ENCODE measurements at regions not wholly inside any gene's neighbourhood (a gene's known extent, or its start where the extent isn't known, plus 50 kb on each side); places are given as distances from the start of the nearest gene placed in this dataset.

GRCh38 chr17:70533427-70533826 lies 364.1 kb downstream of the KCNJ2 start:
- Histone ChIP-seq H3K9ac (ENCODE audit: low read length) (no peak overlapping the region), H3K4me3 (ENCODE audit: control extremely low read depth in 1 of 5, extremely low read depth in 1 of 5, insufficient read depth in 1 of 5, low read depth in 2 of 5, low read length in 4 of 5) (no peak overlapping the region), H3K79me2 (ENCODE audit: control insufficient read depth, insufficient read depth, low read length) (no peaks in the 10 kb centered on the region), H3K36me3 (replicated peaks in 1 of 2; ENCODE audit: control extremely low read depth in 1 of 2, control insufficient read depth in 1 of 2, extremely low read depth in 1 of 2, insufficient read depth in 2 of 2, low read length in 1 of 2) (no peaks in the 10 kb centered on the region), H2AFZ (ENCODE audit: insufficient read depth, low read depth, low read length, poor library complexity, severe bottlenecking) (no peak overlapping the region), H3K9me3 (ENCODE audit: control extremely low read depth in 1 of 3, control insufficient read depth in 2 of 3, insufficient read depth in 1 of 3, low read length in 2 of 3) (no peaks in the 10 kb centered on the region), H4K20me1 (ENCODE audit: control insufficient read depth, insufficient read depth, low read length, poor library complexity, severe bottlenecking) (no peaks in the 10 kb centered on the region), H3K4me2 (replicated peaks; ENCODE audit: low read depth, low read length, poor library complexity, severe bottlenecking) (no peak overlapping the region), H3K27ac (ENCODE audit: low read length in 2 of 2) (no peak overlapping the region), H3K4me1 (ENCODE audit: control insufficient read depth in 2 of 2, insufficient read depth in 2 of 2, low read length in 2 of 2) (no peaks in the 10 kb centered on the region), H3K27me3 (replicated peaks in 1 of 4; ENCODE audit: control extremely low read depth in 1 of 4, control insufficient read depth in 3 of 4, insufficient read depth in 4 of 4, low read length in 3 of 4) (no peaks in the 10 kb centered on the region)
- no peak for TF ChIP-seq CTCF (IDR thresholded peaks at IDR 0.05)
- no peak for TF ChIP-seq EZH2 (IDR thresholded peaks at IDR 0.05; ENCODE audit: borderline replicate concordance, insufficient read depth, low read depth, low read length, poor library complexity, severe bottlenecking)
- ATAC-seq (ENCODE audit: low read depth), result no peak
- intact Hi-C loops (cut with micrococcal nuclease), result no loop called here
- WGBS (ENCODE audit: insufficient coverage), result no CpG with 5 or more reads among the region's 2 CpGs
- ChIA-PET POLR2A (no interaction called here), CTCF (no interaction called here)
- Mint-ChIP-seq H3K27ac (no peak overlapping the region), H3K4me1 (no peaks in the 10 kb centered on the region), H3K27me3 (no peaks in the 10 kb centered on the region), H3K9me3 (ENCODE audit: insufficient read depth) (peaks cover 4% of the 10 kb centered on the region), H3K4me3 (no peak overlapping the region)
- no peak for DNase-seq

- Histone ChIP-seq H3K4me1 (ENCODE audit: control insufficient read depth in 2 of 2, insufficient read depth in 2 of 2, low read length in 2 of 2) (no peaks in the 10 kb centered on the region), H2AFZ (ENCODE audit: insufficient read depth, low read depth, low read length, poor library complexity, severe bottlenecking) (no peak overlapping the region), H3K36me3 (replicated peaks in 1 of 2; ENCODE audit: control extremely low read depth in 1 of 2, control insufficient read depth in 1 of 2, extremely low read depth in 1 of 2, insufficient read depth in 2 of 2, low read length in 1 of 2) (no peaks in the 10 kb centered on the region), H3K9ac (ENCODE audit: low read length) (no peak overlapping the region), H4K20me1 (ENCODE audit: control insufficient read depth, insufficient read depth, low read length, poor library complexity, severe bottlenecking) (no peaks in the 10 kb centered on the region), H3K9me3 (ENCODE audit: control extremely low read depth in 1 of 3, control insufficient read depth in 2 of 3, insufficient read depth in 1 of 3, low read length in 2 of 3) (no peaks in the 10 kb centered on the region), H3K27me3 (replicated peaks in 1 of 4; ENCODE audit: control extremely low read depth in 1 of 4, control insufficient read depth in 3 of 4, insufficient read depth in 4 of 4, low read length in 3 of 4) (no peaks in the 10 kb centered on the region), H3K27ac (ENCODE audit: low read length in 2 of 2) (no peak overlapping the region), H3K4me2 (replicated peaks; ENCODE audit: low read depth, low read length, poor library complexity, severe bottlenecking) (no peak overlapping the region), H3K79me2 (ENCODE audit: control insufficient read depth, insufficient read depth, low read length) (no peaks in the 10 kb centered on the region), H3K4me3 (ENCODE audit: control extremely low read depth in 1 of 5, extremely low read depth in 1 of 5, insufficient read depth in 1 of 5, low read depth in 2 of 5, low read length in 4 of 5) (no peak overlapping the region)
- WGBS (ENCODE audit: insufficient coverage), result no CpG with 5 or more reads among the region's 1 CpG
- ATAC-seq (ENCODE audit: low read depth) (no peak), DNase-seq (no peak)
- H3K9me3 Mint-ChIP-seq (ENCODE audit: insufficient read depth), result peaks cover 4% of the 10 kb centered on the region
- H3K27me3 Mint-ChIP-seq, result no peaks in the 10 kb centered on the region
- H3K4me1 Mint-ChIP-seq, result no peaks in the 10 kb centered on the region
- TF ChIP-seq EZH2 (IDR thresholded peaks at IDR 0.05; ENCODE audit: borderline replicate concordance, insufficient read depth, low read depth, low read length, poor library complexity, severe bottlenecking) (no peak), CTCF (IDR thresholded peaks at IDR 0.05) (no peak)
- intact Hi-C loops (cut with micrococcal nuclease), result no loop called here
- CTCF ChIA-PET, result no interaction called here
- no peak overlapping the region for H3K27ac Mint-ChIP-seq
- POLR2A ChIA-PET, result no interaction called here
- H3K4me3 Mint-ChIP-seq, result no peak overlapping the region
Observed at GRCh38 chr17:70535986-70536385, 366.7 kb downstream of the KCNJ2 start.

Data from B cell (primary cell).